D721Med (cell line): ENCODE measurements at regions not wholly inside any gene's neighbourhood (a gene's known extent, or its start where the extent isn't known, plus 50 kb on each side); places are given as distances from the start of the nearest gene placed in this dataset.

Experiments used
- DNase-seq: peaks from one replicate; pipeline ENCODE4 v3.0.0; 2011; ENCODE audit warnings: low spot score; ENCODE audit not compliant: insufficient read length
- FAIRE-seq: peaks from 2 replicates; lab custom pipeline; 2011; peaks lifted over from hg19 to GRCh38; lab: Jason Lieb, UNC
- CTCF ChIP-seq: IDR thresholded peaks from 2 replicates; pipeline ENCODE4 v1.5.1; 2012; ENCODE audit warnings: mild to moderate bottlenecking, control low read depth; ENCODE audit not compliant: insufficient read depth; ENCODE audit errors: missing control alignments

GRCh38 chr3:24829629-24830229 is 335.1 kb upstream of the THRB start:
- DNase-seq (peak; percentile 24), FAIRE-seq (no peak)

GRCh38 chr3:24830230-24831152 is 335.8 kb upstream of the THRB start:
- DNase-seq (no peak), FAIRE-seq (no peak)

More at GRCh38 chr3:24829629-24830229, 335.1 kb upstream of the THRB start:
- TF ChIP-seq CTCF, result no peak

GRCh38 chr3:24831221-24831620 is 336.6 kb upstream of the THRB start:
- TF ChIP-seq CTCF, result no peak
- DNase-seq (no peak), FAIRE-seq (no peak)

More at GRCh38 chr3:24830230-24831152, 335.8 kb upstream of the THRB start:
- TF ChIP-seq CTCF, result no peak

- FAIRE-seq, result no peak
- DNase-seq, result no peak
- no peak for TF ChIP-seq CTCF
These were observed 338.2 kb upstream of the THRB start for GRCh38 chr3:24832891-24833290.

- TF ChIP-seq CTCF, result no peak
These were observed 339.8 kb upstream of the THRB start for GRCh38 chr3:24834442-24834841.

GRCh38 chr3:24835510-24835909 is 340.9 kb upstream of the THRB start:
- DNase-seq (no peak), FAIRE-seq (no peak)

More at GRCh38 chr3:24834442-24834841, 339.8 kb upstream of the THRB start:
- FAIRE-seq (no peak), DNase-seq (no peak)

More at GRCh38 chr3:24835510-24835909, 340.9 kb upstream of the THRB start:
- no peak for TF ChIP-seq CTCF
